HepG2 (cell line): ENCODE measurements at regions not wholly inside any gene's neighbourhood (a gene's known extent, or its start where the extent isn't known, plus 50 kb on each side); places are given as distances from the start of the nearest gene placed in this dataset.
"Not testable (repeated sequence)": the region's sequence is repeated elsewhere in the genome, so short reads cannot be mapped to it uniquely, and the experiment has no call there.

Experiments
- ATAC-seq: fragments of 200-7000 bp; cut with Tn5 transposase; 3 replicates; pipeline ENCODE4 v1.9.1; 2020; ENCODE audit warnings: mild to moderate bottlenecking, moderate library complexity
- BruUV-seq: library from RNA; stranded (reverse); fragments of 400-500 nt; replicated peaks from 2 replicates; lab custom pipeline; 2021; lab: Mats Ljungman, UMichigan
- CTCF ChIA-PET: fragments of 300-600 bp; formaldehyde crosslinking; extraction: SDS; loops from one replicate; lab custom pipeline; 2021; ENCODE audit warnings: low total read pairs, inconsistent platforms, low intra/inter-chr PET ratio; lab: Yijun Ruan, JAX
- POLR2A ChIA-PET: fragments of 350-600 bp; sonication (Branson Sonifier 250); formaldehyde crosslinking; loops from one replicate; lab custom pipeline; 2020; ENCODE audit warnings: antibody characterized with exemption, inconsistent platforms; lab: Yijun Ruan, JAX
- DNase-seq: peaks from one replicate; pipeline ENCODE4 v3.0.0-alpha.2; 2015; ENCODE audit warnings: low spot score
- FAIRE-seq: peaks from 3 replicates; lab custom pipeline; 2011; peaks lifted over from hg19 to GRCh38; lab: Jason Lieb, UNC
- H2AFZ ChIP-seq: one replicate; pipeline ENCODE4 v1.6.1; 2011; ENCODE audit warnings: low read length, inconsistent platforms
- H3K27ac ChIP-seq: fragments of 300-600 bp; 3 replicates; pipeline ENCODE4 v1.8.0; 2011; ENCODE audit warnings: mixed run types, mild to moderate bottlenecking, mixed read lengths, low read length, inconsistent platforms; ENCODE audit not compliant: insufficient read depth; ENCODE audit errors: extremely low read length
- H3K27me3 ChIP-seq, 2 experiments: fragments of 200-600 bp in 1 of 2; 2 replicates in 1 of 2; 3 replicates in 1 of 2; pipeline versions ENCODE4 v1.6.0 to v1.8.0; 2011; ENCODE audit warnings: low read length in 2 of 2, mild to moderate bottlenecking in 2 of 2, moderate library complexity in 2 of 2, inconsistent platforms in 1 of 2; ENCODE audit not compliant: insufficient read depth in 2 of 2, control insufficient read depth in 1 of 2
- H3K36me3 ChIP-seq, 2 experiments: fragments of 200-600 bp in 1 of 2; replicated peaks in 1 of 2; 2 replicates in 1 of 2; 3 replicates in 1 of 2; pipeline versions ENCODE4 v1.5.1 to v1.8.0; 2011; ENCODE audit warnings: low read length in 2 of 2, inconsistent platforms in 1 of 2; ENCODE audit not compliant: insufficient read depth in 2 of 2, control insufficient read depth in 1 of 2
- H3K4me1 ChIP-seq: 2 replicates; pipeline ENCODE4 v1.5.1; 2012; ENCODE audit warnings: low read length, inconsistent platforms; ENCODE audit not compliant: insufficient read depth
- H3K4me2 ChIP-seq: 2 replicates; pipeline ENCODE4 v1.6.0; 2011; ENCODE audit warnings: low read depth, low read length, inconsistent platforms
- H3K4me3 ChIP-seq, 3 experiments: fragments of 200-600 bp in 1 of 3; sonication (generic), shearing (Covaris generic) in 1 of 3; replicated peaks in 1 of 3; 2 replicates each; pipeline ENCODE4 v1.5.1; 2011 to 2016; ENCODE audit warnings: low read length in 3 of 3, inconsistent platforms in 2 of 3, low read depth in 2 of 3, mild to moderate bottlenecking in 2 of 3, control low read depth in 1 of 3, mixed read lengths in 1 of 3; ENCODE audit not compliant: insufficient read depth in 1 of 3
- H3K79me2 ChIP-seq: one replicate; pipeline ENCODE4 v1.6.1; 2011; ENCODE audit warnings: low read length, inconsistent platforms; ENCODE audit not compliant: insufficient read depth
- H3K9ac ChIP-seq: 2 replicates; pipeline ENCODE4 v1.6.0; 2011; ENCODE audit warnings: mild to moderate bottlenecking, low read depth, low read length, inconsistent platforms; ENCODE audit not compliant: insufficient read depth
- H3K9me3 ChIP-seq: 2 replicates; pipeline ENCODE4 v1.5.1; 2012; ENCODE audit warnings: mild to moderate bottlenecking, low read length
- H4K20me1 ChIP-seq: 2 replicates; pipeline ENCODE4 v1.6.0; 2011; ENCODE audit warnings: inconsistent platforms, mild to moderate bottlenecking, low read length, moderate library complexity; ENCODE audit not compliant: insufficient read depth
- ATF7 ChIP-seq, 2 experiments: fragments of 450-650 bp in 1 of 2; sonication (generic) in 1 of 2; formaldehyde crosslinking in 1 of 2; IDR thresholded peaks; 2 replicates each; pipeline versions ENCODE4 v1.4.0 to v1.6.1; 2016 to 2020; ENCODE audit warnings: antibody characterized with exemption in 1 of 2, mild to moderate bottlenecking in 1 of 2, missing genetic modification reagents in 1 of 2
- MLXIP ChIP-seq: sonication (generic); formaldehyde crosslinking; IDR thresholded peaks from 2 replicates; pipeline ENCODE4 v1.9.0; 2021; ENCODE audit warnings: missing genetic modification reagents, borderline replicate concordance
- NONO ChIP-seq, 2 experiments: fragments of 450-650 bp in 1 of 2; sonication (generic) in 1 of 2; formaldehyde crosslinking in 1 of 2; IDR thresholded peaks in 1 of 2; conservative IDR thresholded peaks in 1 of 2; 2 replicates each; pipeline versions ENCODE4 v1.6.1 to v1.8.0; 2017 to 2022; ENCODE audit warnings: mild to moderate bottlenecking in 1 of 2, missing genetic modification reagents in 1 of 2, moderate library complexity in 1 of 2
- PCBP1 ChIP-seq: fragments of 200-400 bp; formaldehyde crosslinking; IDR thresholded peaks from 2 replicates; pipeline ENCODE4 v1.6.1; 2017; ENCODE audit warnings: mild to moderate bottlenecking, low read depth, low read length, borderline replicate concordance
- ZBTB33 ChIP-seq: sonication (generic); formaldehyde crosslinking; IDR thresholded peaks from 2 replicates; pipeline ENCODE4 v1.4.0; 2020; ENCODE audit warnings: missing genetic modification reagents
- ZNF550 ChIP-seq: sonication (generic); formaldehyde crosslinking; IDR thresholded peaks from 2 replicates; pipeline ENCODE4 v1.4.0; 2020; ENCODE audit warnings: mild to moderate bottlenecking, missing genetic modification reagents, borderline replicate concordance
- ZSCAN31 ChIP-seq: sonication (generic); formaldehyde crosslinking; IDR thresholded peaks from 2 replicates; pipeline ENCODE4 v1.5.0; 2020; ENCODE audit warnings: low read depth, mild to moderate bottlenecking, missing genetic modification reagents
- ZUFSP ChIP-seq: sonication (generic); formaldehyde crosslinking; IDR thresholded peaks from 2 replicates; pipeline ENCODE4 v1.9.0; 2021; ENCODE audit warnings: missing genetic modification reagents, mild to moderate bottlenecking, borderline replicate concordance
- WGBS: methylation state at CpG from one replicate; pipeline ENCODE4 v1.1.6; 2017; ENCODE audit warnings: low lambda C conversion rate; 5-methylcytosine and 5-hydroxymethylcytosine counted together
- in situ Hi-C: cut with HindIII; loops from 2 replicates; pipeline ENCODE4 v1.10.0; 2017; ENCODE audit warnings: low pct_unique_long_range_greater_than_20kb; ENCODE audit not compliant: extremely low pct_ligation_motif_present
- intact Hi-C: fragments of 100-400 bp; cut with micrococcal nuclease; formaldehyde crosslinking; loops from one replicate; pipeline ENCODE4 v1.10.0; 2022; ENCODE audit not compliant: unreplicated experiment

GRCh38 chr13:107927557-107927956, 287.8 kb downstream of the LIG4 start (continued):
- TF ChIP-seq MLXIP (CRISPR knock-in tag) = no peak
- TF ChIP-seq ZNF550 (CRISPR knock-in tag) = no peak
- no peak for TF ChIP-seq PCBP1
- TF ChIP-seq ATF7 (IDR thresholded peaks at IDR 0.05) = no peak
- no peak for TF ChIP-seq ATF7 (CRISPR knock-in tag; IDR thresholded peaks at IDR 0.05)
- no peak for TF ChIP-seq ZUFSP
- no peak for TF ChIP-seq NONO (IDR thresholded peaks at IDR 0.05)
- TF ChIP-seq NONO (CRISPR knock-in tag; conservative IDR thresholded peaks at IDR 0.05) = no peak
- TF ChIP-seq ZSCAN31 (CRISPR knock-in tag) = no peak
- TF ChIP-seq ZBTB33 (CRISPR knock-in tag) = no peak
- TF ChIP-seq, all 625 proteins: peak for 0

- H3K27me3 ChIP-seq, intact Hi-C loops, POLR2A ChIA-PET, H3K4me3 ChIP-seq, DNase-seq, H3K9ac ChIP-seq, H2AFZ ChIP-seq, FAIRE-seq, H3K79me2 ChIP-seq, H3K4me1 ChIP-seq, CTCF ChIA-PET, H3K27ac ChIP-seq, BruUV-seq, H3K36me3 ChIP-seq, H3K4me2 ChIP-seq, ATAC-seq, H4K20me1 ChIP-seq, in situ Hi-C loops: not testable (repeated sequence)
- 45% methylated on average over 4 of the region's 12 CpGs for WGBS
- H3K9me3 ChIP-seq = peaks cover 40% of the 10 kb centered on the region
Observed at GRCh38 chr13:107926515-107926914, 288.8 kb downstream of the LIG4 start.

GRCh38 chr13:107916902-107917301, 298.4 kb downstream of the LIG4 start:
- H3K27me3 ChIP-seq, FAIRE-seq, H3K79me2 ChIP-seq, in situ Hi-C loops, DNase-seq, POLR2A ChIA-PET, H4K20me1 ChIP-seq, H3K4me1 ChIP-seq, H2AFZ ChIP-seq, CTCF ChIA-PET, intact Hi-C loops, H3K9ac ChIP-seq, H3K9me3 ChIP-seq, H3K4me2 ChIP-seq, H3K4me3 ChIP-seq, BruUV-seq, H3K27ac ChIP-seq, ATAC-seq, H3K36me3 ChIP-seq: not testable (repeated sequence)
- WGBS = no CpG with 5 or more reads among the region's 1 CpG
